Kidney (tissue), 13 donors: ENCODE measurements at regions not wholly inside any gene's neighbourhood (a gene's known extent, or its start where the extent isn't known, plus 50 kb on each side); places are given as distances from the start of the nearest gene placed in this dataset.

ENCODE experiments used
- DNase-seq, 5 donors: peaks; one replicate each; pipeline ENCODE4 v3.0.0-alpha.2; 2013 to 2020
- FAIRE-seq: peaks from 2 replicates; lab custom pipeline; 2012; peaks lifted over from hg19 to GRCh38; lab: Jason Lieb, UNC
- H3K27ac ChIP-seq, 2 donors: one replicate each; pipeline ENCODE4 v1.7.0; 2013; ENCODE audit warnings: low read depth in 2 of 2, low read length in 2 of 2, inconsistent platforms in 1 of 2
- H3K27me3 ChIP-seq: one replicate; pipeline ENCODE4 v1.7.1; 2013; ENCODE audit warnings: low read length, inconsistent platforms; ENCODE audit not compliant: control insufficient read depth, insufficient read depth
- H3K36me3 ChIP-seq, 3 donors: one replicate each; pipeline versions ENCODE4 v1.7.0 to v1.7.1; 2013; ENCODE audit warnings: low read length in 3 of 3, control low read depth in 1 of 3, inconsistent platforms in 1 of 3; ENCODE audit not compliant: insufficient read depth in 3 of 3, control insufficient read depth in 2 of 3
- H3K4me1 ChIP-seq, 3 donors: one replicate each; pipeline versions ENCODE4 v1.7.0 to v1.7.1; 2013; ENCODE audit warnings: low read length in 3 of 3, inconsistent platforms in 1 of 3, low read depth in 1 of 3; ENCODE audit not compliant: control insufficient read depth in 2 of 3, insufficient read depth in 2 of 3
- H3K4me3 ChIP-seq, 3 donors: one replicate each; pipeline versions ENCODE4 v1.7.0 to v1.8.1; 2013; ENCODE audit warnings: low read length in 3 of 3, control low read depth in 1 of 3, inconsistent platforms in 1 of 3
- H3K9ac ChIP-seq, 3 donors: one replicate each; pipeline versions ENCODE4 v1.7.0 to v1.7.1; 2013; ENCODE audit warnings: low read length in 3 of 3, control low read depth in 1 of 3, inconsistent platforms in 1 of 3
- H3K9me3 ChIP-seq, 3 donors: one replicate each; pipeline versions ENCODE4 v1.7.0 to v1.7.1; 2013; ENCODE audit warnings: low read length in 3 of 3, control low read depth in 1 of 3, inconsistent platforms in 1 of 3; ENCODE audit not compliant: control insufficient read depth in 2 of 3, insufficient read depth in 1 of 3
- intact Hi-C: fragments of 100-400 bp; cut with DNase I; formaldehyde crosslinking; loops from one replicate; pipeline ENCODE4 v1.11.1; 2022
- TF ChIP-seq, protein P1 (sequence below): IDR thresholded peaks from 3 replicates; pipeline ENCODE4 v1.5.1; 2012; ENCODE audit warnings: mild to moderate bottlenecking, moderate library complexity, borderline replicate concordance; ENCODE audit not compliant: insufficient read depth; ENCODE audit errors: extremely low read depth
- donor health status: control.
- donor health status: control.
- donor health status: control.
- donor health status: control.
- donor health status: control.
- donor health status: DM: yes; HTN: yes; CAD: no.
- donor health status: Normal renal cell carcinoma (clear cell type).

DNA sequence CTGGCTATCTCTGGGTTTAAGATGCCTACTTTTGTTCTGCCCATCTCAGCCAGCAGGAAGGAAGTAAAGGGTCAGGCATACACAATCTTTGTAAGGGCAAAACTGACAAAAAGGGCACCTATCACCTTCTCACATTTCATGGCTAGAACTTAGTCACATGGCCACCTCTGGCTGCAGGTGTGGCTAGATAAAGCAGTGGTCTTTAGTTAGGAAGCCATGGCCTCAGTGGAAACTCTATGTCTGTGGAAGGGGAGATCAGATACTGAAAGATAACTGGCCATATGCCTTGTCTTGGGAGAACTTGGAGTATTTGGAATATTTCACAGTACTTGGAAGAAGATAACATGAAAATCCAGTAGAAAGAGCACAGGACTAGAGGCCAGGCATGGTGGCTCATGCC is 80.7 kb upstream of the TBL1XR1 start:
- H3K4me3 ChIP-seq: no peak overlapping the region
- H3K4me1 ChIP-seq: peaks cover 0 to 8% (median 3%) of the 10 kb centered on the region in 3 donors
- peaks cover 0 to 3% (median 0%) of the 10 kb centered on the region in 3 donors for H3K9me3 ChIP-seq
- no peaks in the 10 kb centered on the region for H3K27me3 ChIP-seq
- FAIRE-seq: no peak
- no peak overlapping the region for H3K27ac ChIP-seq
- no peaks in the 10 kb centered on the region for H3K36me3 ChIP-seq
- TF ChIP-seq, protein P1, sequence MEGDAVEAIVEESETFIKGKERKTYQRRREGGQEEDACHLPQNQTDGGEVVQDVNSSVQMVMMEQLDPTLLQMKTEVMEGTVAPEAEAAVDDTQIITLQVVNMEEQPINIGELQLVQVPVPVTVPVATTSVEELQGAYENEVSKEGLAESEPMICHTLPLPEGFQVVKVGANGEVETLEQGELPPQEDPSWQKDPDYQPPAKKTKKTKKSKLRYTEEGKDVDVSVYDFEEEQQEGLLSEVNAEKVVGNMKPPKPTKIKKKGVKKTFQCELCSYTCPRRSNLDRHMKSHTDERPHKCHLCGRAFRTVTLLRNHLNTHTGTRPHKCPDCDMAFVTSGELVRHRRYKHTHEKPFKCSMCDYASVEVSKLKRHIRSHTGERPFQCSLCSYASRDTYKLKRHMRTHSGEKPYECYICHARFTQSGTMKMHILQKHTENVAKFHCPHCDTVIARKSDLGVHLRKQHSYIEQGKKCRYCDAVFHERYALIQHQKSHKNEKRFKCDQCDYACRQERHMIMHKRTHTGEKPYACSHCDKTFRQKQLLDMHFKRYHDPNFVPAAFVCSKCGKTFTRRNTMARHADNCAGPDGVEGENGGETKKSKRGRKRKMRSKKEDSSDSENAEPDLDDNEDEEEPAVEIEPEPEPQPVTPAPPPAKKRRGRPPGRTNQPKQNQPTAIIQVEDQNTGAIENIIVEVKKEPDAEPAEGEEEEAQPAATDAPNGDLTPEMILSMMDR: no peak
- no peak overlapping the region for H3K9ac ChIP-seq
- intact Hi-C loops: no loop called here
- DNase-seq: no peak

DNA sequence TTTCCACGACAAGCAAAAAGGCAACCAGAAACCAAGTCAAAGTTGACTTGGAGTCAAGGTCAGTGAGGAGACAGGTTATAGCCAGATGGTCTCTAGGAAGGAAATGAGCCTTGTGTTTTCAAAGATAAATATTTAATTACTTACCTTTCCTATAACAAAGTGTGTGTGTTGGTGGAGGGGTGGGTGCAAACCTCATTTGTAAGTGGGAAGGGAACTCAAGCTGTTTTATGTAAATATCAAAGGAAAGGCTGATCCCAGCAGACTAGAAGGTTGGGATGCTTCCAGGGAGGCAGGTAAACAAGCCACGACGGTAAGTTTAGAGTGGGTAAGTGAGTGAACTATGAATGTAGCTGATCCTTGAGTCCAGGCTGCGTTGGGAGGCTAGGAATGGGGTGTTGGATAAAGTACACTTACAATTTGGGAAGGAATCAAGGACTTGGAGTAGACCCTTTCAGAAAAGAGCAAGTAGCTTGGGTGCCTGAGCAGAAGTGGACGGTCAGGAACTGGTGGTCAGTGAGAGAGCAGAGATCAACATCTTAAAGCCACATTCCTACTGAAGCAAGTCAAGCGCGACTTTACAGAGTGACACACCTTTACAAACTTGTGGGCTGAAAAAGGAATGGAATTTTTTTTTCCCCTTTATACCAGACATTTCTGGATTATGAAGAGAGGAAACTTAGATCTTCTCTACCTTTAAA is 82.0 kb upstream of the TBL1XR1 start:
- Histone ChIP-seq H3K36me3 (no peaks in the 10 kb centered on the region), H3K4me3 (no peak overlapping the region), H3K27ac (peak overlapping the region in 1 of 2 donors; percentile 59), H3K9ac (no peak overlapping the region), H3K27me3 (no peaks in the 10 kb centered on the region), H3K4me1 (peaks cover 0 to 8% (median 3%) of the 10 kb centered on the region in 3 donors), H3K9me3 (peaks cover 0 to 3% (median 0%) of the 10 kb centered on the region in 3 donors)
- FAIRE-seq (no peak), DNase-seq (peak in 1 of 5 donors; percentile 44)
- TF ChIP-seq, protein P1: no peak
- intact Hi-C loops: no loop called here

DNA sequence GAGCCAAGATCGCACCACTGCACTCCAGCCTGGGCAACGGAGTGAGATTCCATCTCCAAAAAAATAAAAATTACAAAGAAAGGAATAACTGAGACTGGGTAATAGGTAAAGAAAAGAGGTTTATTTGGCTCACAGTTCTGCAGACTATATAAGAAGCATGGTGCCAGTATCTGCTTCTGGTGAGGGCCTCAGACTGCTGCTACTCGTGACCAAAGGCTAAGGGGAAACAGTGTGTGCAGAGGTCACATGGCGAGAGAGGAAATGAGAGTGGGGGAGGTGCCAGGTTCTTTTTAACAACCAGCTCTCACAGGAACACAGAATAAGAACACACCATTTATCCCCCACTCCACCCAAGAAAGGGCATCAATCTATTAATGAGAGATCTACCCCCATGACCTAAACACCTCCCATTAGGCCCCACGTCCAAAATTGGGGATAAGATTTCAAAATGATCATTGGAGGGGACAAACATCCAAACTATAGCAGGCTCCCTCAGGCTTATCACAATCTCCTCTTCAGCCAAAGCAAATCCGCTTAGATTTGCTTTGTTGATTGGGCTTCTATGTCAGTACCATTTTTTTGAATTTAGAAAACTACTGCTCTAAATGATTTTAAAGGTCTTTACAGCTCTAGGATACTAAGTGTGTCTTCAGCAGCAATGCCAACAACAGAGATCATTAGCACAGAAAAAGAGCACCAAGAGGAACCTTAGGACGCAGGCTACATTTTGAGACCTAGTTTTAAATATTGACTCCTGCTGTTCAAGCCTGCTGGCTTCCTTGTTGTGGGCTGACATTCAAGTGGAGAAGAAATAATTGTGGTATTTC is 84.2 kb upstream of the TBL1XR1 start:
- H3K4me3 ChIP-seq: no peak overlapping the region
- DNase-seq (no peak), FAIRE-seq (no peak)
- H3K36me3 ChIP-seq: no peaks in the 10 kb centered on the region
- H3K4me1 ChIP-seq: peaks cover 0 to 8% (median 3%) of the 10 kb centered on the region in 3 donors
- no peak overlapping the region for H3K9ac ChIP-seq
- no peak overlapping the region for H3K27ac ChIP-seq
- intact Hi-C loops: no loop called here
- TF ChIP-seq, protein P1: no peak
- peaks cover 0 to 3% (median 0%) of the 10 kb centered on the region in 3 donors for H3K9me3 ChIP-seq
- H3K27me3 ChIP-seq: no peaks in the 10 kb centered on the region
